ENCODE measurements at regions not wholly inside any gene's neighbourhood (a gene's known extent, or its start where the extent isn't known, plus 50 kb on each side); places are given as distances from the start of the nearest gene placed in this dataset.

GRCh38 chr2:41488888-41489287, 558.9 kb upstream of the PKDCC start:
- Mint-ChIP-seq H3K4me1 (ENCODE audit: unreplicated experiment) (peaks cover 3% of the 10 kb centered on the region), H3K4me3 (ENCODE audit: unreplicated experiment) (no peak overlapping the region), H3K9me3 (ENCODE audit: unreplicated experiment) (peaks cover 5% of the 10 kb centered on the region), H3K27me3 (ENCODE audit: unreplicated experiment) (peaks cover 15% of the 10 kb centered on the region), H3K36me3 (ENCODE audit: unreplicated experiment) (no peaks in the 10 kb centered on the region), H3K27ac (ENCODE audit: unreplicated experiment) (no peak overlapping the region)
- TF ChIP-seq, protein P1, sequence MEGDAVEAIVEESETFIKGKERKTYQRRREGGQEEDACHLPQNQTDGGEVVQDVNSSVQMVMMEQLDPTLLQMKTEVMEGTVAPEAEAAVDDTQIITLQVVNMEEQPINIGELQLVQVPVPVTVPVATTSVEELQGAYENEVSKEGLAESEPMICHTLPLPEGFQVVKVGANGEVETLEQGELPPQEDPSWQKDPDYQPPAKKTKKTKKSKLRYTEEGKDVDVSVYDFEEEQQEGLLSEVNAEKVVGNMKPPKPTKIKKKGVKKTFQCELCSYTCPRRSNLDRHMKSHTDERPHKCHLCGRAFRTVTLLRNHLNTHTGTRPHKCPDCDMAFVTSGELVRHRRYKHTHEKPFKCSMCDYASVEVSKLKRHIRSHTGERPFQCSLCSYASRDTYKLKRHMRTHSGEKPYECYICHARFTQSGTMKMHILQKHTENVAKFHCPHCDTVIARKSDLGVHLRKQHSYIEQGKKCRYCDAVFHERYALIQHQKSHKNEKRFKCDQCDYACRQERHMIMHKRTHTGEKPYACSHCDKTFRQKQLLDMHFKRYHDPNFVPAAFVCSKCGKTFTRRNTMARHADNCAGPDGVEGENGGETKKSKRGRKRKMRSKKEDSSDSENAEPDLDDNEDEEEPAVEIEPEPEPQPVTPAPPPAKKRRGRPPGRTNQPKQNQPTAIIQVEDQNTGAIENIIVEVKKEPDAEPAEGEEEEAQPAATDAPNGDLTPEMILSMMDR (IDR thresholded peaks at IDR 0.05), result no peak
- no peak for DNase-seq (ENCODE audit: extremely low spot score, unreplicated experiment)

- H3K4me3 Mint-ChIP-seq (ENCODE audit: unreplicated experiment), result no peak overlapping the region
Observed at GRCh38 chr2:41489638-41490037, 558.2 kb upstream of the PKDCC start.

DNA sequence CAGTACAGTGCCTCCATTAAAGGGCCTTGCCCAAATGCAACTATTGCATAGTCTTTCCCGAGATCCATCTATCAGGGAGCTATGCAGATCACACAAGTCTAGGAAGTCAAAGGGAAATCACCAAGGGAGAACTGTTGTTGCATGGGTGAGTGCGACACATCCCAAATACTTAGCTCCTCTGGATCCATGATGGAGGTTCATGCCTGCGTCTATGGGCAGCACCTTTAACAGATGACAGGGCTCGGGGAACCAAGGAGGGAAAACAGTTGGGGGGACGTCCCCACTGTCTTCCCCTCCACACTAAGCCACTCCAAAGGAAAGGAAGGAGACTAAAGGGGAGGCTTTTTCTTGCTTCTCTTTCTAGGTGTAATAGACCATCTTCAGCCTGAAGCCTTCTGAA, 552.8 kb upstream of the PKDCC start:
- no peak for DNase-seq (ENCODE audit: extremely low spot score, unreplicated experiment)
- Mint-ChIP-seq H3K27me3 (ENCODE audit: unreplicated experiment) (no peaks in the 10 kb centered on the region), H3K9me3 (ENCODE audit: unreplicated experiment) (peaks cover 35% of the 10 kb centered on the region), H3K4me1 (ENCODE audit: unreplicated experiment) (no peaks in the 10 kb centered on the region), H3K27ac (ENCODE audit: unreplicated experiment) (no peak overlapping the region), H3K36me3 (ENCODE audit: unreplicated experiment) (peaks cover 3% of the 10 kb centered on the region), H3K4me3 (ENCODE audit: unreplicated experiment) (no peak overlapping the region)
- TF ChIP-seq, protein P1 (IDR thresholded peaks at IDR 0.05), result no peak

More at GRCh38 chr2:41489638-41490037, 558.2 kb upstream of the PKDCC start:
- Mint-ChIP-seq H3K27me3 (ENCODE audit: unreplicated experiment) (peaks cover 15% of the 10 kb centered on the region), H3K27ac (ENCODE audit: unreplicated experiment) (no peak overlapping the region), H3K9me3 (ENCODE audit: unreplicated experiment) (peaks cover 12% of the 10 kb centered on the region), H3K36me3 (ENCODE audit: unreplicated experiment) (no peaks in the 10 kb centered on the region), H3K4me1 (ENCODE audit: unreplicated experiment) (peaks cover 3% of the 10 kb centered on the region)
- TF ChIP-seq, protein P1 (IDR thresholded peaks at IDR 0.05), result no peak
- no peak for DNase-seq (ENCODE audit: extremely low spot score, unreplicated experiment)

DNA sequence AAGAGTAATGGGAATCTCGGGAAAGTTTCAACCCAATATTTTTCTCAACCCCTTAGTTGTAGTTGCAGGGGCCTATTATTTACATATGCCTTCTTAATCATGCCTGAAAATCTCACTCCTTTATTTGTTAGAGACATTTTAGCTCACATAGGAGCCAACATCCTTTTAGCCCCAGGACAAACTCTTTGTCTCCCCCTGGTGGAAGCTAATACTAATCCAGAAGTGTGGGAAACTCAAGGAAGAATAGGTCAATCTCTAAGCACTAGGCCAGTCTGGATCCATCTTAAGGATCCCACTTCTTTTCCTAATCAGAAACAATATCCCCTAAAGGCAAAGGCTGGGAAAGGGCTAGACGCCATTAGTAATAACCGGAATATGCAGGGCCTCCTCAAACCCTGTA, 550.9 kb upstream of the PKDCC start:
- Mint-ChIP-seq H3K4me3 (ENCODE audit: unreplicated experiment) (no peak overlapping the region), H3K27ac (ENCODE audit: unreplicated experiment) (no peak overlapping the region), H3K36me3 (ENCODE audit: unreplicated experiment) (peaks cover 3% of the 10 kb centered on the region), H3K4me1 (ENCODE audit: unreplicated experiment) (no peaks in the 10 kb centered on the region), H3K9me3 (ENCODE audit: unreplicated experiment) (peaks cover 47% of the 10 kb centered on the region), H3K27me3 (ENCODE audit: unreplicated experiment) (no peaks in the 10 kb centered on the region)
- no peak for DNase-seq (ENCODE audit: extremely low spot score, unreplicated experiment)
- TF ChIP-seq, protein P1 (IDR thresholded peaks at IDR 0.05), result peak; percentile 13

DNA sequence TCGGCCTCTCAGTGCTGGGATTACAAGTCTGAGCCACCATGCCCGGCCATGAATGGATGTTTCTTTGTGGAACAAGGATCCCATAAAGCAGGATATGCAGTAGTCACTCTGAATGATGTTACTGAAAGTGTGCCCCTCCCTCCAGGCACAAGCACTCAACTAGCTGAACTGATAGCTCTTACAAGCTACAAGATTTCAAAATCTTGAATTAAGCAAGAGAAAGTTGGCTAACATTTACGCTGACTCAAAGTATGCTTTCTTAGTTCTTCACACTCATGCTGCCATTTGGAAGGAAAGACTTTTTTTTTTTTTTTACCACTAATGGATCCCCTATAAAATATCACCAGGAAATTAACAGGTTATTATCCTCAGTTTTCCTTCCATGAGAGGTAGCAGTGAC, 549.0 kb upstream of the PKDCC start:
- no peak for DNase-seq (ENCODE audit: extremely low spot score, unreplicated experiment)
- Mint-ChIP-seq H3K27ac (ENCODE audit: unreplicated experiment) (no peak overlapping the region), H3K9me3 (ENCODE audit: unreplicated experiment) (peaks cover 43% of the 10 kb centered on the region), H3K36me3 (ENCODE audit: unreplicated experiment) (peaks cover 3% of the 10 kb centered on the region), H3K4me1 (ENCODE audit: unreplicated experiment) (no peaks in the 10 kb centered on the region), H3K27me3 (ENCODE audit: unreplicated experiment) (peaks cover 2% of the 10 kb centered on the region), H3K4me3 (ENCODE audit: unreplicated experiment) (no peak overlapping the region)
- TF ChIP-seq, protein P1 (IDR thresholded peaks at IDR 0.05), result no peak
